ENCODE measurements at regions not wholly inside any gene's neighbourhood (a gene's known extent, or its start where the extent isn't known, plus 50 kb on each side); places are given as distances from the start of the nearest gene placed in this dataset.
"Not testable (repeated sequence)": the region's sequence is repeated elsewhere in the genome, so short reads cannot be mapped to it uniquely, and the experiment has no call there.

- H3K36me3 ChIP-seq; H3K27ac ChIP-seq; H3K9me3 ChIP-seq; DNase-seq; H3K4me3 ChIP-seq (replicated peaks in 1 of 3); intact Hi-C loops (cut with DNase I); H3K4me1 ChIP-seq; H3K27me3 ChIP-seq: not testable (repeated sequence)
- WGBS, 2 donors, result no CpG with 5 or more reads among the region's 33 CpGs
Measured at GRCh38 chr1:610538-610937, 75.9 kb downstream of the OR4F16 start.

- H3K27ac ChIP-seq; intact Hi-C loops (cut with DNase I); H3K4me1 ChIP-seq; H3K27me3 ChIP-seq; H3K4me3 ChIP-seq (replicated peaks in 1 of 3); H3K36me3 ChIP-seq; H3K9me3 ChIP-seq: not testable (repeated sequence)
- WGBS, 2 donors, result no CpG with 5 or more reads among the region's 24 CpGs
- peak in 1 of 2 donors; percentile 5 for DNase-seq
Measured at GRCh38 chr1:609161-609560, 77.3 kb downstream of the OR4F16 start.

- H3K9me3 ChIP-seq; H3K27me3 ChIP-seq; H3K4me1 ChIP-seq; H3K27ac ChIP-seq; DNase-seq; intact Hi-C loops (cut with DNase I); H3K36me3 ChIP-seq; H3K4me3 ChIP-seq (replicated peaks in 1 of 3): not testable (repeated sequence)
- 34 to 67% methylated on average over 3 to 17 of the region's 27 CpGs for WGBS, 2 donors
Measured at GRCh38 chr1:605279-605678, 81.2 kb downstream of the OR4F16 start.

- H3K27me3 ChIP-seq; intact Hi-C loops (cut with DNase I); H3K9me3 ChIP-seq; H3K27ac ChIP-seq; H3K36me3 ChIP-seq; H3K4me1 ChIP-seq; H3K4me3 ChIP-seq (replicated peaks in 1 of 3): not testable (repeated sequence)
- 67 to 84% methylated on average over 4 to 6 of the region's 8 CpGs for WGBS, 2 donors
- peak in 1 of 2 donors; percentile 0 for DNase-seq
Measured at GRCh38 chr1:588211-588610, 98.2 kb downstream of the OR4F16 start.

GRCh38 chr1:585992-586391, 100.5 kb downstream of the OR4F16 start:
- TF ChIP-seq CTCF (IDR thresholded peaks at IDR 0.05), result peak in 1 of 6 experiments; percentile 47
- intact Hi-C loops (cut with DNase I); H3K36me3 ChIP-seq: not testable (repeated sequence)

More at GRCh38 chr1:585992-586391, 100.5 kb downstream of the OR4F16 start:
- H3K9me3 ChIP-seq; H3K27me3 ChIP-seq; H3K27ac ChIP-seq; H3K4me3 ChIP-seq (replicated peaks in 1 of 3); H3K4me1 ChIP-seq: not testable (repeated sequence)
- peak; percentile 72 to 79 for DNase-seq
- 8% methylated on average over 4 of the region's 7 CpGs; no CpG with 5 or more reads in 1 of the 2 donors for WGBS, 2 donors
